ENCODE measurements at regions not wholly inside any gene's neighbourhood (a gene's known extent, or its start where the extent isn't known, plus 50 kb on each side); places are given as distances from the start of the nearest gene placed in this dataset.
"Not testable (repeated sequence)": the region's sequence is repeated elsewhere in the genome, so short reads cannot be mapped to it uniquely, and the experiment has no call there.

GRCh38 chr2:107132070-107132469, 246.1 kb upstream of the ST6GAL2 start:
- Histone ChIP-seq H3K27ac (no peak overlapping the region), H3K4me1 (peaks cover 0 to 5% of the 10 kb centered on the region in 2 donors), H3K27me3 (no peaks in the 10 kb centered on the region), H3K36me3 (no peaks in the 10 kb centered on the region), H3K4me3 (peak overlapping the region; percentile 45 to 59), H3K9me3 (no peaks in the 10 kb centered on the region)
- no peak for TF ChIP-seq CTCF (IDR thresholded peaks at IDR 0.05)
- intact Hi-C loops (cut with DNase I) = loop anchor here (10.0 kb wide), 1 partner anchor 153 kb away; no protein-coding TSS in a partner anchor
- DNase-seq (ENCODE audit: low spot score in 2 of 2) = no peak

GRCh38 chr2:107132746-107133145, 246.8 kb upstream of the ST6GAL2 start:
- Histone ChIP-seq H3K4me1 (peaks cover 0 to 5% of the 10 kb centered on the region in 2 donors), H3K27ac (no peak overlapping the region), H3K9me3 (no peaks in the 10 kb centered on the region), H3K4me3 (peak overlapping the region in 1 of 2 donors; percentile 21), H3K36me3 (no peaks in the 10 kb centered on the region), H3K27me3 (no peaks in the 10 kb centered on the region)
- intact Hi-C loops (cut with DNase I) = loop anchor here (10.0 kb wide), 1 partner anchor 152 kb away; no protein-coding TSS in a partner anchor
- TF ChIP-seq CTCF (IDR thresholded peaks at IDR 0.05) = no peak
- DNase-seq (ENCODE audit: low spot score in 2 of 2) = no peak

GRCh38 chr2:107133412-107133811, 247.4 kb upstream of the ST6GAL2 start:
- intact Hi-C loops (cut with DNase I) = loop anchor here (10.0 kb wide), 1 partner anchor 151 kb away; no protein-coding TSS in a partner anchor
- no peaks in the 10 kb centered on the region for H3K27me3 ChIP-seq

DNA sequence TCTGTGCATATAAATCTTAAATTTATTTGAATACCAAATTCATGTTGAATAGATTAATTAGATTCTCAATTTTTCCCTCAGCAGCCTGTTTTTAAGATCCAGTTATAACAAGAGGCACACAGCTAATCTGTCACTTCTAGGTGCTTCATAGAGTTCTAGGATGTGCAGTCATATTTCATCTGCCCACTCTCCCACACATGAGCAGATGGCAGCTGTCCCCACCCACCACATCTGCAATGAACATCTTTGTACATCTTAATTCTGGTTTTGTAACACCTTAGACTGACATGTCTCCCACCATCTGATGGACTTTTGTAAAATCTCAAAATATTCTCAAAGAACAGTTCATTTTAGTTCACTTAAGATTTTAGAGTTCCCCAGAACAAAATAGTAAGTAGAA, 250.8 kb upstream of the ST6GAL2 start:
- TF ChIP-seq CTCF (IDR thresholded peaks at IDR 0.05) = no peak
- Histone ChIP-seq H3K9me3 (no peaks in the 10 kb centered on the region), H3K4me3 (no peak overlapping the region), H3K36me3 (no peaks in the 10 kb centered on the region), H3K27me3 (no peaks in the 10 kb centered on the region), H3K4me1 (peaks cover 0 to 2% of the 10 kb centered on the region in 2 donors), H3K27ac (no peak overlapping the region)
- DNase-seq (ENCODE audit: low spot score in 2 of 2) = no peak
- intact Hi-C loops (cut with DNase I) = loop anchor here (10.0 kb wide), 1 partner anchor 148 kb away; no protein-coding TSS in a partner anchor

More at GRCh38 chr2:107133412-107133811, 247.4 kb upstream of the ST6GAL2 start:
- Histone ChIP-seq H3K27ac (no peak overlapping the region), H3K4me1 (peaks cover 0 to 5% of the 10 kb centered on the region in 2 donors), H3K36me3 (no peaks in the 10 kb centered on the region), H3K4me3 (no peak overlapping the region), H3K9me3 (no peaks in the 10 kb centered on the region)
- no peak for TF ChIP-seq CTCF (IDR thresholded peaks at IDR 0.05)
- DNase-seq (ENCODE audit: low spot score in 2 of 2) = no peak

DNA sequence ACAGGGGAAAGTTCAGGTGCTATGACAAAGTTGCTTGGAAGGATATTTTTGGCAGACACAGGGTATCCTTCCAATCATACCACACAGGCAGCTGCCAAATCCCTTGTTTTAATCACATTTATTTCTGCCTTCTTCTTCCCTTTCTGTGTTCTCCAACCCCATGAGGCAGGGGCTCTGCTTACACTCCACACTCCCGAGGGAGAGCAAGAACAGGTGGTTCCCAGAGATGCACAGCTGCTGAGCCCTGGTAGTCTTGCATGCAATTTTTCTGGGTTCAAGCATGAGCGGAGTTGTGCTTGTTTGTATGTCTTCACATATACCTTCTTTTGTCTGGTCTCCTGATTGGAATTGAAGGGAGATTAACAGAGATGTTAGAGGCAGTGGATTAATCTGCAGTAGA, 251.7 kb upstream of the ST6GAL2 start:
- Histone ChIP-seq H3K27ac (no peak overlapping the region), H3K27me3 (no peaks in the 10 kb centered on the region), H3K9me3 (no peaks in the 10 kb centered on the region), H3K4me3 (no peak overlapping the region), H3K4me1 (peaks cover 0 to 2% of the 10 kb centered on the region in 2 donors), H3K36me3 (no peaks in the 10 kb centered on the region)
- no peak for TF ChIP-seq CTCF (IDR thresholded peaks at IDR 0.05)
- intact Hi-C loops (cut with DNase I) = loop anchor here (10.0 kb wide), 1 partner anchor 147 kb away; no protein-coding TSS in a partner anchor
- no peak for DNase-seq (ENCODE audit: low spot score in 2 of 2)

DNA sequence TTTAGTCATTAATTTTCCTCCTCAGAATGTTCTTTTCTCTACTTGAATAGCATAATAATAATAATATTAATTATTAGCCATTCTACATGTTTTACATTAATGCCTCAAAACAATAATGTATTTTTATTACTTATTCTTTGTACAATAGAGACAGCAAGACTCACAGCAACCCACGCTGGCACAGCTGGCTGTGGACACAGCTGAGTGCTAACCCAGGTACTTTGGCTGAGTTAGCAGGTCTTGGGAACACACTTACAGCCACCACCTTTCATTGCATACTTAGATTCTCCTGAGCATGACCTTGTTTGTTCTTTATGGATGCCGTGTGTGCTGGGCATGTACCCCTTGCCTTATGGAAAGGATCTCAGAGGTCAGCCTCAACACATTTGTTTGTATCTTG, 260.2 kb upstream of the ST6GAL2 start:
- no peaks in the 10 kb centered on the region for H3K36me3 ChIP-seq
- TF ChIP-seq CTCF (IDR thresholded peaks at IDR 0.05) = no peak
- H3K27me3 ChIP-seq = no peaks in the 10 kb centered on the region
- H3K27ac ChIP-seq = no peak overlapping the region
- DNase-seq (ENCODE audit: low spot score in 2 of 2) = no peak
- no peak overlapping the region for H3K4me3 ChIP-seq
- H3K4me1 ChIP-seq = no peaks in the 10 kb centered on the region
- intact Hi-C loops (cut with DNase I) = no loop called here
- no peaks in the 10 kb centered on the region for H3K9me3 ChIP-seq

DNA sequence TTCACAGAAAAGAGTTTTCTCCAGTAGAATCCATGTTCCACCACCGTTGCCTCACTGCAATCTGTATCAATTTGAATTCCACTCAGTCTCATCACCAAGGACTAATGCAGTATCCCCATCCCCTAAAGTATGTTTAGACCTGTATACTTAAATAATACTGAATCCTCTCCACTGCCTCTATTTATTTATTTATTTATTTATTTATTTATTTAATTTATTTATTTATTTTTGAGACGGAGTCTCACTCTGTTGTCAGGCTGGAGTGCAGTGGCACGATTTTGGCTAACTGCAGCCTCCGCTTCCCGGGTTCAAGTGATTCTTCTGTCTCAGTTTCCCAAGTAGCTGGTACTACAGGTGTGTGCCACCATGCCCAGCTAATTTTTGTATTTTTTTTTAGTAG, 260.7 kb upstream of the ST6GAL2 start:
- intact Hi-C loops (cut with DNase I); H3K4me3 ChIP-seq; H3K27ac ChIP-seq; H3K4me1 ChIP-seq; H3K9me3 ChIP-seq; H3K36me3 ChIP-seq; H3K27me3 ChIP-seq; DNase-seq (ENCODE audit: low spot score in 2 of 2): not testable (repeated sequence)
